NCI-H510A (cell line): ENCODE measurements at regions not wholly inside any gene's neighbourhood (a gene's known extent, or its start where the extent isn't known, plus 50 kb on each side); places are given as distances from the start of the nearest gene placed in this dataset.

Source experiments
- DNase-seq: peaks from one replicate; lab custom pipeline; 2025; lab: John Stamatoyannopoulos, UW

DNA sequence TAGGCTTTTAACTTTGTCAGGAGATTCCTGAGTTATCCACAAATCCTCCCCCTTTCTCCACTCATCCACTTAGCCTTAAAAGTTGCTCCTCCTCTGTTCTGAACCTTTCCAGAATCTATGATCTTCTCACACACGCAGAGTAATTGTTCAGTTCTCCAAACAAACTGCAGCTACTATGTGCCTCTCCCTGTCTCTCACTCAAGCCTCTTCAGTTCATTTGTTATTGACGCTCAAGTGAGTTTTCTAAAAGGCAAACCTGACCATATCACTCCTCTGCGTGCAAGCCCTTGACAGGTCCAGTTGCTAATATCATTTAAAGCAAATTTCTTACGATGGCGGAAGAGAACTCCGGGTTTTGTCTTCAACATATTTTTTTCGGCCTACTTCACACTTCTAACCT is 1169.7 kb upstream of the TENM4 start:
- DNase-seq: no peak

DNA sequence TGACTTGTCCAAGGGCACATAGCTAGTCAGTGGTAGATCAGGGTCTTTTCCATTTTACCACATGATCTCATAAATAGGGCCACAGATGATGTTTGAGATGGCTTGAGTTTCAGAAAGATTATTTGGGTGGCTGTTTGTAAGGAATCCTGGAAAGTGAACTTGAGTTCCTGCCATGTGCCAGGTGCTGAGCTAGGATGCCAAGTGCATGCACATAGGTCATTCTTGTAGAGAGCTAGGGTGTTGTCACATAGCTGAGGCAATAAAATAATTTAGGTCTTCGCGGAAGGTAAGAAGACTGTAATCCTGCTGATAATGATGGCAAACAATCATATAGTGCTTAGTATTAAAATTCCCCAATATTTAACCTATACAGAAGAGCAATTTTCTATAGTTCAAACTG is 1162.6 kb upstream of the TENM4 start:
- DNase-seq: no peak

DNA sequence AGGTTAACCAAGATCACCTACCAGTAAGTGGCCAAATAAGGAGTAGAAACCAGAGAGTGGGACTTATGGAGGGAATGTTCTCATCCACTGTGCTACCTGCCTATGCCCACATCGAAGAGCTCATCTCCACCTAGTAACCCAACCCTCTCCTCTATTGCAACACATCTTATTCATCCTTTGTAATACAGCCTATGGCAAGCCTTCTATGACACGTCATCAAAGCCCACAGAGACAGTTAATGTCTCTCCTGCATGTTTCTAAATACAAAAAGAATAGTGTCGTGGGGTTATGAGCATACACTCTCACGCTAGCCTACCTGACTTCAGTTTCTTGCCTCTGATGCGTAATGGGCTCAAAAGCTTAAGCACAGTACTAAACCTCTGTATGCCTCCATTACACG is 1158.1 kb upstream of the TENM4 start:
- DNase-seq: no peak

DNA sequence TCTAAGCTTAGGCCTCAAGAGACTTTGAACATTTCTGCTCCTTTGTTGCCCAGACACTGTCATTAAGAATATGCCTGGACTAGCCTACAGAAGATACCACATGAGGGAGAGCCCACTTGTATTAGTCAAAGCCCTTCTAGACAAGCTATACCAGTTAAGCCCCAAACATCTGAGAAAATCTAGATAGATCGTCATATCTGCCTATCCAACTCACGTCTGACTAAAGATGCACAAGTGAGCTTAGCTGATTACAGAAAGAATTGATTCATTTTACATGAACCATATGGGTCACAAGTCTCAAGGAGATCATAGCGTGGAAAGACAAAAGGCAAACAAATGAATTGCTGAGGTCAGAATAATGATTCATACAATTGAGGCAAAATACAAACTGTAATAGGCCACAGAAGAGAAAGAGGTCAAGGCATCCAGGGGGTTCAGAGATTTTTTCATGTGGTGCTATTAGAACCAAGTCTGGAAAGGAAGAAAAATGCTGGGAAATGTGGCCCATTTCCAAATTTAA is 1155.5 kb upstream of the TENM4 start:
- DNase-seq: no peak

DNA sequence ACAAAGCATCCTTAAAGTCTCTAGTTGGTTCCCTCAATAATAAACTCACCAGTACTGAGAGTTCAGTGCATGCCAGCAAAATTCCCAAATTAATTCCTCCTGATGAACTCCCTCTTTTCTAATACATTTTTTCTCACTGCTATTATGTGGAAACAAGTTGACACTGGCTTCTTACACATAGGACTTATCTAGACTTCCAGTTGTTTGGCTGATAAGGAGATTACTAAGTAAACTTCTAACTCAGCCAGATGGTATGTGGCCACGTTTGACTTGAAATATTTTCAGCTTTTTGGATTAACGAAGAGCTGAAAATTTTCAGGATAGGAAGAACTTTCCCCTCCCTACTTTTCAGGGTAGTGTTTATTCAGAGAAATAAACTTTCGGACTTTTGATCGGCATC is 1154.2 kb upstream of the TENM4 start:
- no peak for DNase-seq

DNA sequence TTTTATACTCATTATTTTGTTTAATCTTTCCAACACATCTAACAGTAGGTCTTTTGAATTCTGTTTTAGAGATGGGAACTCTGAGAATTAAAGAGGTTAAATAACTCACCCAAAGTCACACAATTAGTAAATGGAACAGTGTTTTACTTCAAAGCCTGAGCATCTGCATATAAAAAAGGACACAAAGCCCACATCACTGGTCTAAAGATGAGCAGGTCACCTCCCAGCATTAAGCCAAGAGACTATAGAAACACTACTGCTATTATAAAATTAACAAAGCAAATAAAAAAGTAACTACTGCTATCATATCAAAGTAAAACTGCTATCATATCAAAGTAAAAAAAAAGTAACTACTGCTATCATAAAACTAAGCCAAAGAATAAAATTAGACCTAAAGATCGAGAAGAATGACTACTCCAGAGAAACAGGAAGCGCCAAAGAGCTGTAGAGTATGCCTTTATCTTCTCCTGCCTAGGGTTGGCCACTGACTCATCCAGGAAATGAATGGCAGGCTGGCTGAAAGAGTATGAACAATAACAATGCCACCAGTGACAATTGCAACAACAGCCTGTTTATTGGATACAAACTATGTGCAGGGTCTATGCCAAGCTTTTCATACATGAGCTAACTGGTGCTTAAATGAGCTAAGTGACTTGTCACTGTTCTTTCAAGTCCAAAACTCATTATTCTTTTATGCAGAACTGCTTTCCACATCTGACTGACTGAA is 1153.0 kb upstream of the TENM4 start:
- DNase-seq: no peak

DNA sequence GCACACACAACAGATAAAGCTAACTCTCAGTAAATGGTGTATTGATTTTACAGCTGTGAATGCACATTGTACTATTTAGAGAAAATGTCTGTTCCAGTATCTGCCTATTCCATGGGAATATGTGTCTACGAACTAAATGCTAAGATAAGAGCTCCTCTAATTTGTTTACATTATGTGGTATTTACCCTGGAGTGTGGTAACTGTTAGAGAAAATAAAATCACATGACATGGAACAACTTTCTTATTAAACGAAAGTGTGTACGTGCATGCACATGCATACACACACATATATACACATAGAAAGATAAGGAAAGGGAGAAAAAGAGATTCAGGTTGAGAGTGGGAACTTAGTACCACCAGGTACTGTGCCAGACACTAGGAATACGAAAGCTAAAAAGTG is 1151.7 kb upstream of the TENM4 start:
- DNase-seq: no peak

DNA sequence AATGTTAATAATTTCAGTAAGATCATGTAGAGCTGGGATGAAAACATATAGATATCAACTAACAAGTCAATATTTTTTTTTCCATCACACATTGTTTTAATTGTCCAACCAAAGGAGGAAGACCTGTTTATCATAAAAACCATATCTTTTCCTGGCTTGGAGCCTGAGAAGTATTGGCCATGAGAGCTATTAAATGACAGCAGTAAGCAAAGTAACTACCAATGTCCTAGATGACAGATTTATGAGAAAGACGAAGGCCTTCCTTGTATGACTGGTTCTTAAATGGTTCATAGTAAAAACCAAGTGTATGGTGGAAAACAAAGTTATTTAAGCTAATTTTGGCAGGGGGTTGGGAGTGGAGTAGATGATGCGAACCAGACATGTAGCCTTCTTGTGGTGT is 1147.1 kb upstream of the TENM4 start:
- no peak for DNase-seq

DNA sequence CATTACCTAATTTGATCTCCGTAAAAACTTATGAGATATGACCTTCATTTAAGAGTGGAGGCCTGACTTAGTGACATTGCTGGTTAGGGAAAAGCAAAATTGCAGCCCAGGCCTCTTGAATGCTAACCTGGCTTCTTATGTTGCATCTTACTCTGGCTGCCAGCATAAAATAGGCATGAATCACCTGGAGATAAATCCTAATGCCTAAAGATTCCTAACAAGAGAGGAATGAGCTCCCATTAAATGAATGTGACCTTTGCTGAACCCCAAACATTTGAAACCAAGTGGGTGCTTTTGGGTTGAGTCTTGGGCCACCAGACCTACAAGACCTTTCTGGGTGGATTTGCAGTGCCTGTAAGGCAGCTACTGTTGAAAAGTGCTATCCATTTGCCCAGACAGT is 1145.6 kb upstream of the TENM4 start:
- DNase-seq: no peak

DNA sequence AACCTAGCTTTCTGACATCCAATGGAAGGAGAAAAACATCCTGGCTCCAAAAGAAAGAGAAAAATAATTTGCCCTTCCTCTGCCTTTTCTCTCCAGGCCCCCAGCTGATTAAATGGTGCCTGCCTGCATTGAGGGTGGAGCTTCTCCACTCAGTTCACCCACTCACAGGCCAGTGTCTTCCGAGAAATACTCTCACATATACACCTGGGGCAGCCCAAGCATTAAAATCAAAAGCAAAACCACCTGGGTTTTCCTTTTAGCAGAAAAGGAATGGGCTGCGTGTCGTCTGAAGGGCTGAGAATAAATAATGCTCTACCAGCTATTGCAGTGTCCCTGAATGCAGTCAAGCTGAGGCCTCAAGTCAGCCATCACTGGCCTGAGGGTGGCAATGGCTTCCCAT is 1143.8 kb upstream of the TENM4 start:
- DNase-seq: no peak

DNA sequence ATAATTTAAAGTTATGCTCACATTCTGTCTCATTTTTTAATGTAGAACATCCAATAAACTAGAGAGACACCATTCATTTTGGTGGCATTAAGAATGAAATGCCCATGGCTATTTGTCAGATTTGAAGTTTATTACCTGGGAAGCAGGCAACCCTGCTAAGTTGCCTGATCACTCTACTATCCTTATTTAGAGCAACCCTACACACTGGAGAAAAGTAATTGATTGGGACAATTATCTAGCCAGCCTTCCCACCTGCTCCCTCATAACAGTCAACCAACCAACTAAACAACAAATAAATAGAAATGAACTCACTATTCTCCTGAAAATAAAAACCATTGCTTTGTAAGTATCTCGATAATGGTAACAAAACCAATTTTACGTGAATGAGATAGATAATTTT is 1129.0 kb upstream of the TENM4 start:
- DNase-seq: no peak

DNA sequence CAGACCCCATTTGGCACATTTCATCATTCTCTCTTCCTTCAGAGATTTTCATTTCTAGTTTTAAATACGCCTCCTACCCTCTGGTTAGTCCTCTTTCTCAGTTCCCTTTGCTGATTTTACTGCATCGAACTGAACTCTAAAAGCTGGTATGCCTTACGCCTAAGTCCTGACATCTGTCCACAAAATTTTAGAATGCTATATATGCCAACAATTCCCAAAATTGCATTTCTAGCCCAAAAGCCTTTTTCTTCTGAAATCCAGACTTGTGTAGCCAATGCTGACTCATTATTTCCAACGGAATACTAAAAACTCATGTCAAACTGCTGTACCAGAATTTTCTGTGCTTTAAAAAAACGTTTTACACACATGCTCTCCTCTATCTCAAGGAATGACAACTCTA is 1124.4 kb upstream of the TENM4 start:
- DNase-seq: no peak

DNA sequence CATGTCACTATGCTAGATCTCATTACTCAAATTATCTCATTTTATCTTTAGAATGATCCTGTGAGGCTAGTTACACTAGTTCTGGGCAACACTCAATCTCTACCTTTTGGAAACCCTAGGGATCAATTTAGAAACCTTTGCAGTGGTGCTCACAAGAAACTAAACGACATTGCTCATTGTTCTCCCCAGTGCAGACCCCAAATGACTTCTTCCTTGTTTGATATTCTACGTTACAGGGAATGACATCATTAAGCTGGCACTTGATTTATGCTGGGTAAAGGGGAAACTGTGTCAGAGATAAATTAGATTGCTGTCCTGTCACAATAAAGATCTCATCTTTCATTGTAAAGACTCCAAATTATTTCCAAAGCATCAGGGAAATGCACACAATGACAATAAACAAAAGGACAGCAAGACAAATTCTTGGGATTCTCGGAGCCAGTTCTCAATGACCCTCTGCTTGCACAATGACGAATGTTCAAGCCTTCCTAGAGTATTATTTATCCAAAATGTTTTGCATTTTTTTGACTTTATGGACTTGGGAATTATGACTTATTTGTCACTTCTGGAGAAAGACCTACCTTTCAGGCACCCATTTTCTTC is 1121.8 kb upstream of the TENM4 start:
- DNase-seq: no peak

DNA sequence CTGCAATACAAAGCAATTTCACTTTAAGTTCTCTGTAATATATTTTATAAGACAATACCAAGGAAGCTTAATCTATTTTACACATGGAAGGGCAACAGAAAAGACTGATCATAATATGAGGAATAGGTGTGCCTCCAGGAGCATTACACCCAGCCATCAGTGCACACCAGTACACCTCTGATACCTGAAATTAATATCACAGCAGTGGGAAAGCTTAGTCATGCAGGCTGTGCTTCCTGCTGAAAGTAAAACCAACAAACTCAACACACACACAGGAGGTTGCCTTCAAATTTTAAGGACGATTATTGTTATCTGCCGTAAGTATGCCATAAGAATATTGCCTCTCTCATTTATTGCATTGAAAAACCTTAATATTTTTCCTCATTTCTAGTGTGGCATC is 1119.1 kb upstream of the TENM4 start:
- DNase-seq: no peak

DNA sequence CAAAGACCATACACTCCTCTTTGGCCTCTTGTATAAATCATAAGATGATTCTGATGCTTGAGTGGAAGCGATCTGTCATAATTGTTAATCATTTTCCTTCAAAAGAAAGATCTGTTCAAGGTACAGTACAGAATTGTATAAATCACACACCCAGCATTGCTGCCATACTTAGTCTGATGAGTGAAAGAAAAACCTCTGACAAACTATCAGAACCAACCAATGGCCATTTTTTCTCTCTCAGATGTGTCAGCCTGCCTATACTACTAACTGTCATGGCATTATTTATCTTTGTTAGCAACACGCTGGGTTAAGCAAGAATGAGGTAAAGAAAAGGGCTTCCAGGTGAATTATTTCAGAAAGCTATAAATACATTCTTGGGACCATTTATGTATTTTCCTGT is 1112.7 kb upstream of the TENM4 start:
- DNase-seq: no peak

DNA sequence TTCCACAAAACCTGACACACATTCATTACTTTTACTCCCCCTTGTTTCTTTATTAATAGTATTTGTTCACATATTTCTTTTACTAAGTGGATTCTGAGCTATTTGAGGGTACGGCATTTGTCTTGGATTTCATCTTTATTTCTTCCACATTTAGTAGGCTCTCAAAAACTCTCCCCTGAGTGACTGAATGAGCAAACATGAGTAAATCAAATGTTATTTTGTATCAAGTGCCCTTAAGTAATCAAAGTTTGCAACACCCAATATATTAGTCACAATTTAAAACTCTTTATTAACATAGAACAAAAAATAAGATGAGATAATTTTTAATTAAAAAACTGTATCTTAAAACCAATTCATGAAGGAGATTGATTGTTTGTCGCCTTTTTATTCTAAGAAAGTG is 1101.9 kb upstream of the TENM4 start:
- no peak for DNase-seq

DNA sequence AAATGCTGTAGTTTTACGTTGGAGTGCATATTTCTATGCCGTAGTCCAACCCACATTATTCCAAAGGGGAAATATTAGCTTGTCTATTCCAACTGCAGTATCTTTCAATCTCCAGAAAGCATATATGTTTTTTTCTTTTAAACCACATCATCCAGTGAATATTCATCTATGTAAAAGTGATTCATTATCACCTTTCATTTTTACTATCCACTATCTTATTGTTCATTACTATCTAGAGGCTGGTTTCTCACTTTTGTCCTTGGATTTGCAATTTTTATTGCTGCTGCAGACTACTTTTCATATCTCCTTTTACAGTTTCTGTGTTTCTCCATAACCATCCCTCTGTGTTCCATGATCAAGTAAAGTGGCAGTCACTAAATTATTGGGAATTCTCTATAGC is 1097.2 kb upstream of the TENM4 start:
- no peak for DNase-seq

DNA sequence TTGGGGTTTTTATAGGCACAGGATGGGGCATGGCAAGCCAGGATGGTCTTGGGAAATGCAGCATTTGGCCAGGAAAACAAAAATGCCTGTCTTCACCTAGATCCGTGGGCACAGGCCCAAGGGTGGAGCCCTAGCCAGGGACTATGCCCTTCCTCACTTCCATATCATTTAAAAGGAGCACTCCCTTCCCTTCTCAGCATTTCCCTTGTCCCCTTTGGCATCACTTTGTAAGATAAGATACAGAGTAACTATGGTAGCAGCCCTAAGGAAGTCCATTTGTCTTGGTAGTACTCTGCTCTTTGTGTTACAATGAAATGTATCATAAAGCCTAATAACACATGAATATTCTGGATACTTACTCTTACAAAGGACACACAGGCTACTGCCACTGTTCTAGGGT is 1092.6 kb upstream of the TENM4 start:
- DNase-seq: no peak

DNA sequence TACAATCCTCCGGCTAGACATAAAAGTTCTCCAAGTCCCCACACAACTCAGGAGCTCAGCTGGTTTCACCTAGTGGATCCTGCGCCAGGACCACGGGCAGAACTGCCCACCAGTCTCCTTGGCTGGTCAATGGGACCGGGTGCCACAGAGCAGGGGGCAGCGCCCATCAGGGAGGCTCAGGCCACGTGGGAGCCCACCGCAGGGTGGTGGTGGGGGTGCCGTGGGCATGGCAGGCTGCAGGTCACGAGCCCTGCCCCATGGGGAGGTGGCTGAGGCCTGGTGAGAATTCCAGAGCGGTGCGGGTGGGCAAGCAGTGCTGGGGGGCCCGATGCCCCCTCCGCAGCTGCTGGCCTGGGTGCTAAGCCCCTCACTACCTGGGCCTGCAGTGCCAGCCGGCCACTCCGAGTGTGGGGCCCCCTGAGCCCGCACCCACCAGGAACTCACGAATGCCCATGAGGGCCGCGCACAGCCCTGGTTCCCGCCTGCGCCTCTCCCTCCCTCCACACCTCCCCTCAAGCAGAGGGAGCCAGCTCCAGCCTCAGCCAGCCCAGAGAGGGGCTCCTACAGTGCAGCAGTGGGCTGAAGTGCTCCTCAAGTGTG is 1091.9 kb upstream of the TENM4 start:
- DNase-seq: no peak

DNA sequence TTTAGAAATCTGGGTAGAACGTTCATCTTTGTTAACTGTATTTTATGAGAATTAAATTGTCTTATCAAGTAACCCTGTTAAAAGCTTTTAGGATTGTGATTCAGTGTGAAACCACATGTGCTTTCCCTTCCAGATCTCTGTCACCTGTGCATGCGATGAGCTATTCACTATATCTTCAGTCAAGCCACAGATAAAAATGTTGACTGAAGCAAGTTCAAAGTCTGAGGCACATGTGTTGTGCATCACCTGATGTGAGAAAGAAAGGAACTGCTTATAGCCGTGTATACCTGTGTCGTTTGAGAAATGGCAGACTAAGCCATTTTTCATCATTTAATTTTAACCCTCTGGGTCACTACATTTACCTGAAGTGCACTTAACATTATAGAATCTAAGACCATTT is 1088.9 kb upstream of the TENM4 start:
- no peak for DNase-seq

DNA sequence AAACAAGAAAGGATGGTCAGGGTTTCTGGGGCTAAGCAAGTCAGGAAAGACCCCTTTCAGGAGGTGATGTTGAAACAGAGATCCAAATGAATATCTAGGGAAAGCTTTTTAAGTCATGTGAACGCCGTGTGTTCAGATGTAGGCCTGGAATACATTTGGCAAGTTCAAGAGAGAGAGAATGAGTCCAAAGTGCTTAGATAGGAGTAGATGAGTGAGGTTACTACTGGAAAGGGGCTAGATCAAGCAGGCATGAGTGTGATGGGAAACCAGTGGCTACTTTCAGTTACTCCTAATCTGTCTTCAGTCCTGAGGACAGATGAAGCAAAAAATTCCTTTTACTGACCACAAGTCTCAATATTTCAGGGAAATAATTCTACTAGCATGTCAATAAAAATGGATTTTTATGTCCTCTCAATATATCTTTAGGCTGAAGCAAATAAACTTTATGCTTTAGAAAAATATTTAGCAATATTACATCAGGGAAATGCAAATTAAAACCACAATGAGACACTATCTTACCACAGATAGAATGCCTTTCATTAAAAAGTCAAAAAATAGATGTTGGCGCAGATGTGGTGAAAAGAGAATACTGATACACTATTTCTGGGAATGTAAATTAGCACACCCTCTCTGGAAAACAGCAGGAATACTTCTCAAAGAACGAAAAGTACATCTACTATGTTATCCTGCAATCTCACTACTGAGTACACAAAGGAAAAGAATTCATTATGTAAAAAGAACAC is 1085.0 kb upstream of the TENM4 start:
- no peak for DNase-seq

DNA sequence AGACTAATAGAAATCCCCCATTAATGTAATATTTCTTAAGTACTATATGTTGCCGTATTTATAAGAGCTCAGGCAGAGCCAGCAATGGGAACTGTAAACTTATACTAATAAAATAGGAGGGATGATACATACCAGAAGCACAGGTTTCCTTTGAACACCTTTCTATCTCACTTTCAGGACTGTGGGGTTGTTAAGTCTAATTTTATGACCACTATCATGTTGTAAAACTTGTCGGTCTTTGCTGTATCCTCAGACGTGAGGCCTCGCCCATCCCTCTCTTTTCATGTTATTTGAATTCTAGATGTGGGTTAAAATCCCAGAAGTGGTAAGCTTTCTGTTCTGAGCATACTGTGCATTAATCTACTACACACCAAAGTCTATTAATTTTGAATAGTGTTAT is 1083.5 kb upstream of the TENM4 start:
- DNase-seq: no peak

DNA sequence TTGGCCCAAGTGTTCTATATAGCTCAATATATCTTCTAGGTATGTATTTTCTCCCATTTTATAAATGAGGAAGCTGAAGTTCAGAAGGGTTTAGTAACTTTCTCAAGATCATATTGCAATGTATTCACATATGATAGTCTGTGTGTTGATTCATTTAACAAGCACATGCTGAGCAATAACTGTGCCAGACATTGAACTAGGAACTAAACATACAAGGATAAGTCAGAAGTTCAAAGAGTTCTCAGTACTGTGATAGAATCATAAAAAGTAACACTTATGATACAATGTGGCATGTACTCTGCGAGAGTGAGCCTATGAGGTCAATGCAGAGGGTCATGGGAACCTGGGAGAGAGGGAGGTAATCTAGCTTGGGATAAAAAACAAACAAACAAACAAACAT is 1082.2 kb upstream of the TENM4 start:
- DNase-seq: no peak
